Urinary bladder (tissue), 3 donors: ENCODE measurements at regions not wholly inside any gene's neighbourhood (a gene's known extent, or its start where the extent isn't known, plus 50 kb on each side); places are given as distances from the start of the nearest gene placed in this dataset.

Source experiments
- DNase-seq: peaks from one replicate; pipeline ENCODE4 v3.0.0-alpha.2; 2015; ENCODE audit errors: extremely low spot score
- H3K27ac ChIP-seq: one replicate; pipeline ENCODE4 v1.5.1; 2013; ENCODE audit warnings: low read depth, mild to moderate bottlenecking, moderate library complexity
- H3K36me3 ChIP-seq: one replicate; pipeline ENCODE4 v1.6.1; 2013; ENCODE audit warnings: mild to moderate bottlenecking, moderate library complexity; ENCODE audit not compliant: insufficient read depth
- H3K4me1 ChIP-seq: one replicate; pipeline ENCODE4 v1.6.1; 2013; ENCODE audit warnings: mild to moderate bottlenecking, moderate library complexity; ENCODE audit not compliant: insufficient read depth
- H3K4me3 ChIP-seq: one replicate; pipeline ENCODE4 v1.5.1; 2013; ENCODE audit warnings: low read depth, low read length
- WGBS: extraction: QIAGEN DNeasy Blood & Tissue Kit; methylation state at CpG from one replicate; pipeline ENCODE4 v1.1.7; 2013; 5-methylcytosine and 5-hydroxymethylcytosine counted together
- donor health status: healthy with polysubstance abuse.
- donor health status: healthy.

DNA sequence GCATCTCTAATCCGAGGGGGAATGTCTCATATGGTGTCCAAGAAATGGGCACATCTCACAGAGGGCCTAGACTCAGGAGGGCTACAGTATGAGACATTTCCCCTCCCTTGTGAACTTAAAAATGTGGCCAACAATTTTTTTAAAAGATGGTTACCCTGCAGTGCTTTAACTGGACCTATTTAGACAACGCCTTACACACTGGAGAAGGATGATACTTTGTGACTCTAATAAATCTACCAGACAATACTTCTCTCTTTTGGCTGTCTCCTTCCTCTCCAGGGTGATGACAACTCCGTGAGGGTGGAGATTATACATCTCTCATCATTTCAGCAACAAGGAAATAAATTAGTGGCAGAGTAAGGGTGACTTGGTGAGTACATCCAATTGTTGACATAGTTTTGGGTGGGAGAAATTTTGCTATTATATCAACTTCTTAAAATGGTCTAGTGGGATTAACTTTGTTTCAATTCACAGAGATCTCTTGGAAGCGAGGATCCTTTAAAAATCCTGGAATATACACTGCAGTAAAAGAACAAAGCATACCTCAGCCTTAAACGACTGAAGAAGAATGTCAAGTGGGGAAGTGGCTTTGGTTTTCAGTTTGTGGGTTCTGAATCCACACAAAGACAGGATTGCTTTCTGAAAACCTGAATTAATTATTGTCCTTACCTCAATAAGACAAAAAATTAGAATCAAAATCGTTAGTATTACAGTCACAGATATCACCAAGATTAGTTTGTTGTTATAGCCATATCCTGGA lies 89.8 kb downstream of the KPNA2 start:
- 34% methylated on average over 6 of the region's 6 CpGs for WGBS
- no peak for DNase-seq
- H3K36me3 ChIP-seq = no peaks in the 10 kb centered on the region
- no peak overlapping the region for H3K27ac ChIP-seq
- H3K4me3 ChIP-seq = no peak overlapping the region
- no peaks in the 10 kb centered on the region for H3K4me1 ChIP-seq

DNA sequence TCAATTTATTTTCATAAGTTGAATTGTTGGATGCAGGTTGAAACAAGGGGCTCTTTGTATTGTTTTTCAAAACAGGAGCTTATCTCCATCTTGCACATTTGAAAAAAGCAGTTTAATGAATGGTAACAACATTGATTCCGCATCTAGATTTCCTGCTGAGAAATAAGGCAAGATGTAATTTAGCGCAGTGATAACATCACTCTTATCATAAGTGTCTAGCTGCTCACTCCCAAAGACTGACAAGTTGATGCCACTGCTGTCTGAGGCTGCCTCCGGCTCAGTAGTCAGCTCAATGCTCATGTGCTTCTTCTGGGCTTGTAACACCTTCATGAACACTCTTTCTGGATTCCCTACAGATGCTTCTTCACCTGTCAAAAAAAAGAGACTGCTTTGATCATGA lies 92.4 kb downstream of the KPNA2 start:
- H3K4me1 ChIP-seq = no peaks in the 10 kb centered on the region
- H3K4me3 ChIP-seq = no peak overlapping the region
- no peak for DNase-seq
- no peak overlapping the region for H3K27ac ChIP-seq
- H3K36me3 ChIP-seq = no peaks in the 10 kb centered on the region
- WGBS = 94% methylated on average over 3 of the region's 3 CpGs

DNA sequence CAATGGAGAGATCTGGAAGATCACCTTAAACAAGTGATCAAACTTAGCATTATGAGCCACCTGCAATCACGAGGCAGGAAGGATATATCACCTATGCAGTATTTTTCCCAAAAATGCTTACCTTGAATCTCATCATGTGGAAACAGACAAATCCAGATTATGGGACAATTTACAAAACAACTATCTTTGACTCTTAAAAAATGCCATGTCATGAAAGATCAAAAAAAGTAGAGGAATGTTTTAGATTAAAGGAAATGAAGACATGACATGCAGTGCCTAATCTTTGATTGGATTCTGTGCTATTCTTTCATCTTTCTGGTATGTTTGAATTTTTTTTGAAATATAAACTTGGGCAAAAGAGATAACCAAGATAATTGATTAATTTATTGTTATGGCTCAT lies 95.9 kb downstream of the KPNA2 start:
- 96% methylated on average over 1 of the region's 1 CpG for WGBS
- H3K27ac ChIP-seq = no peak overlapping the region
- H3K4me1 ChIP-seq = no peaks in the 10 kb centered on the region
- no peak overlapping the region for H3K4me3 ChIP-seq
- H3K36me3 ChIP-seq = no peaks in the 10 kb centered on the region
- DNase-seq = no peak

DNA sequence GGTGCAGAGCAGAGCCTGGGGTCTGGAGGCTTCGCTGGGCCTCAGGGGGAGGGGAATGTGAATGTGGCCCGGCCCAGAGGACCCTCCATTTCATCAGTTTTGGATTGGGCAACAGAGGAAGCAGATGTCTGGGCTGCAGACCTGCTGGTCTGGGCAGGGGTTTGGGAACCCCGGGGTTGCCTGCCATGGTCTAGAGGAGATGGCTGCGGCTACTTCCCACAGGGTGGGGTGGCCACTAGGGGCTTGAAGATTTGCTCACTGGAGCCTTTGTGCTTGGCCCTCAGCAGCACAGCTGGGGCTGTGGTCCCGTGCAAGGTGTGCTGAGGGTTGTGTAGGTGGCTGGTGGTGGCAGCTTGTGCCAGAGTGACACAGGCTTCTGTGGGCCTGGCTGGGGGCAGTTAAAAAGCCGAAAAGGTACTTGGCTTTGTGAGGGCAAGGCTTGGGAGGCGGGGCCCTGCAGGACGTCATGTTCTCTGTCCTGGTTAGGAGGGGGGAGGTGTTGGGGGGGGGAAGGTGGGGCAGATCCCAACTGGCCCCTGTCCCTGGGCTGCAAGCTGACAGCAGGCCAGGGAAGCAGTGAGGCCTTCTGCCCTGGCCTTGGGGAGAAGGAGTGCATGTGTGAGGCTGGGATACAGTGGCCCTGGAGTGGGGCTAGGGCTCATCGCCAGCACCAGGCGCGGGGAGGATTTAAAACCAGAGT lies 98.0 kb downstream of the KPNA2 start:
- DNase-seq = no peak
- no peaks in the 10 kb centered on the region for H3K4me1 ChIP-seq
- WGBS = 77% methylated on average over 11 of the region's 11 CpGs
- H3K36me3 ChIP-seq = no peaks in the 10 kb centered on the region
- H3K4me3 ChIP-seq = no peak overlapping the region
- no peak overlapping the region for H3K27ac ChIP-seq

DNA sequence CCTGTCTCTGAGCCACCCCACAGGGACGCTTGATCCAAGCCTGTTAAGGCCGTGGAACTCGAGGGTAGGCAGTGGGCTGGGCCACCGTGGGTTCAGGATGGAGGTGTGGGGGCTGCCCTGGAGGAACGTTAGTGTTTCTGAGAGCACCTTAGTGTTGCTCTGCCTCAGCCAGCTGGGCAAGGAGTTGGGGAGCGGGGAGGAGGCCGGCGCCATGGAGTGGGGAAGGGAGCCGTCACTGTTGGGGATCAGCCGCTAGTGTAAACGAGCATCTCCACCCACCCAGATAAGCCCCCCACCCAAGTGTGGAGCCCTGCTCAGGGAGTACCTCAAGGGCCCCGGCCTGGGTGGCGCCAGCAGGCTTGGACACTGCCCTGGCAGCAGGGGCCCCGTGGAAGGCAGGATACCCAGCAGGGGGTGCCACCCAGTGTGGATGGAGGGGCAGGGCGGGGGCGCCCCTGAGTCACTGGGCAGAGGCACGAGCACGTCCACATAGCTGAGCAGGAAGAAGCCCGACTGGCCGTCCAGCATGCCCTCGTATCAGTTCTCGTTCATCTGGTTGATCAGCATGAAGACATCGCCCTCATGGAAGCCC lies 98.6 kb downstream of the KPNA2 start:
- DNase-seq = no peak
- 89% methylated on average over 23 of the region's 23 CpGs for WGBS
- no peaks in the 10 kb centered on the region for H3K4me1 ChIP-seq
- H3K36me3 ChIP-seq = no peaks in the 10 kb centered on the region
- no peak overlapping the region for H3K4me3 ChIP-seq
- no peak overlapping the region for H3K27ac ChIP-seq

DNA sequence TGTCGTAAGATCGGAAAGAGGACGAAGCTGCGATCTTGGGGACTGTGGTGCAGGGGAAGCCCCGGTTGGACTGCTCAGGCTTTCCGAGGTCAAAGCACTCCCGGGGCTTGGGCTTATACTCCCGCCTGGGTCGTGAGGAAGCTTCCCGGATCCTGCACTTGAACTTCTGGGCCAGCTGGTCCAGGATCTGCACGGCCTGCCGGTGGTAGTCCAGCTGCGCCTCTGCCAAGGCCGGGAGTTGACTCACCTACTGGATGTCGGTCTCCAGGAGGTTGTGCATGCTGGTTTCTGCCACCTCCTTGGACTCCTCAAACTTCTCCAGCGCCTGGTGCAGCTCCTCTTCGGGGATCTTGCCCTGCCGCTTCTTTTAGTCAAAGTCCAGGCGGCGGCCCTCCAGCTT lies 99.2 kb downstream of the KPNA2 start:
- Histone ChIP-seq H3K36me3 (no peaks in the 10 kb centered on the region), H3K4me3 (no peak overlapping the region), H3K27ac (no peak overlapping the region), H3K4me1 (no peaks in the 10 kb centered on the region)
- 96% methylated on average over 20 of the region's 20 CpGs for WGBS
- no peak for DNase-seq

DNA sequence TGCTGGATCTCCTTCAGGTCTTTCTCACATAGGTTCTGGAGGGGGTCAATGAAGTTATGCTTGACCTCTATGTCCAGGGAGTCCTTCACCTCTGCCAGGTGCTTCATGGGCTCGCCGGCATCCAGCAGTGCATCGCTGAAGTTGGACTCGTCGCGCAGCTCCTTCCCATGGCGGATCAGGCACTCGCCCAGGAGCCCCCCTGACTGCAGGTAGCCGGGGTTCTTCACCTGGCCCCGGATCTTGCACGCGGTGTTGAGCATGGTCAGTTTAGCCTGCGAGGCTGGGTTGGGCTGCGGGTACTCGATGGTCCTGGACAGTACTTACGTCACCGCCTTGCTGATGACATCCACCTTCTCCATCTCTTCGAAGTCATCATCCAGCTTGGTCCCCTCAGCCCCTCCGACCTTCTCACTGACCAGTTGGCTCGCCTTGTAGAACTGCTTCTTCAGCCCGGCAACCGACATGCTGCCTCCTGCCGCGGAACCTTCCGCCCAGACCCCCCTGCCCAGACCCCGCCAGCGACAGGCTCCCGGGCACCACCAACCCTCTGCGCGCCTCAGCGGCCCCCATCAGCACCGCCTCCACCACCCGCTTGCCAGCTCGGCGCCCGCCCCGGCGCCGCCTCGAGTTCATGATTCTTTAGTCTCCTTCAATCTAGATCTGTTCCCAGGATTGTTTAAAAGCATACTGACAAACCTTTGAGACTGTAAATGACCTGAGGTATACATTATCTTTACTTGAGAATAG lies 99.8 kb downstream of the KPNA2 start:
- whole genome bisulfite sequencing = 98% methylated on average over 40 of the region's 40 CpGs
- Histone ChIP-seq H3K36me3 (no peaks in the 10 kb centered on the region), H3K4me3 (no peak overlapping the region), H3K27ac (no peak overlapping the region), H3K4me1 (no peaks in the 10 kb centered on the region)
- no peak for DNase-seq

DNA sequence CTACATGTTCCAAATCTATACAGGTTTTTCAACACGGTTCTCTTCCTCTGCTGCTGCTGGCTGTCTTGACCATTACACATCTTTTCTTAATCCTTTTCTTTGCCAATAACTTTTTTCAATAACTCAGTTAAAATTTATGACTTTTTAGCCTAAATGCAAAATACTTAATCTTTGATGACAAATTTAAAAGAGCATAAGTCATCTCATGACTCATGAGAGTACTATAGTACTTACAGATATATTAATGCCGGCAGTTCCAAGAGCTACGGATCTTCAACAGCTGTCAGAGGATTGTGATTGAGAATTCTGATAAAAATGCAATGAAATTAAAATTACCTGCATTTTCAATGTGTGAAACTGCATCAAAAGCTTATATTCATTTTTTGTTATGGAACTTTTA lies 105.5 kb downstream of the KPNA2 start:
- 60% methylated on average over 3 of the region's 3 CpGs for WGBS
- Histone ChIP-seq H3K4me3 (no peak overlapping the region), H3K36me3 (no peaks in the 10 kb centered on the region), H3K4me1 (no peaks in the 10 kb centered on the region), H3K27ac (no peak overlapping the region)
- no peak for DNase-seq

DNA sequence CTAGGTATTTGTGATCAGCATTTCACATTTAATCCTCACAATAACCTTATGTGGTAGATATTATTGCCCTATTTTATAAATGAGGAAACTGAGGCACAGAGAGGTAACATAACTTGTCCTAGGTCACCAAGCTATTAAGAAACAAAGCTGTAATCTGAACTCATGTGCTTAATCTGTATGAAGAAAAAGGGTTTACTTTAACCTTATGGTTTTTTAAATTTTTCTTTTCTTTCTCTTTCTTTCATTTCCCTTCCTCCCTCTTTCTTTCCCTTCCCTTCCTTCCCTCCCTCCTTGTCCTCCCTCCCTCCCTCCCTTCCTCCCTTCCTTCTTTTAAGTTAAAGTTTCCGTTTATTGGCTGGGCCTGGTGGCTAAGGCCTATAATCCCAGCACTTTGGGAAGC lies 105.2 kb upstream of the AMZ2 start:
- Histone ChIP-seq H3K4me1 (no peaks in the 10 kb centered on the region), H3K36me3 (no peaks in the 10 kb centered on the region), H3K27ac (no peak overlapping the region), H3K4me3 (no peak overlapping the region)
- no peak for DNase-seq
- 74% methylated on average over 1 of the region's 1 CpG for WGBS

DNA sequence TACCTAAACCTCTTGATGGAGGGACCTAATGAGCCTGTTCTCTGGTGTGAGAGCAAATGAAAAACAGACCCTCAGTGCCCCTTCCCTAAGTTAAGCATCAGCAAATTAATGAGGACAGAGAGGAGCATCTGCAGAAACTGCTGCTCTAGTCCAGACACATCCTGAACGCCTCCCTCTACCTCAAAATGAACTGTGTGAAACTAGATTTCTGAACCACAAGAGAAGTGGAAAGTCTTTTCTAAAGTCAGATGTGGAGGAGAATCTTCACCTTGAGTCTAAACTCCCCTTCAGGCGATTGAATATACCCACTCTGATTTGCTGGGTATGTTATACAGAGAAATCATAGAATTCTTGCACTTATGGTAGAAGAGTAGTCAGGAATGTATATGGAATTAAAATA lies 104.4 kb upstream of the AMZ2 start:
- no peaks in the 10 kb centered on the region for H3K36me3 ChIP-seq
- DNase-seq = no peak
- no peak overlapping the region for H3K27ac ChIP-seq
- H3K4me1 ChIP-seq = no peaks in the 10 kb centered on the region
- H3K4me3 ChIP-seq = no peak overlapping the region
- WGBS = 90% methylated on average over 2 of the region's 2 CpGs

DNA sequence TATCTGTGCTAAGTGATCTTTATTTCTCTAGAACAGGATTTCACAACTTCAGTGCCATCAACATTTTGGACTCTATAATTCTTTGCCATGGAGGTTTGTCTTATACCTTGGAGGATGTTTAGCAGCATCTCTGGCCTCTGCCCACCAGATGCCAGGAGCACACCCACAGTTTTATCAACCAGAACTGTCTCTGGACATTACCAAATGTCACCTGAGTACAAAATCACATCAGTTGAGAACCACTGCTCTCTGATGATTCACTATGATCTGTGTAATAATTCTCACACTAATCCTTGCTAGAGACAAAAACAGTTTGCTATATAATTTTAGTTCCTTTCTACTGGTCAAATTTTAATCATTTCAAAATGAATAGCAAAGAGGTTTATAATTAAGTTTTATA lies 102.8 kb upstream of the AMZ2 start:
- no peak overlapping the region for H3K4me3 ChIP-seq
- H3K27ac ChIP-seq = no peak overlapping the region
- H3K36me3 ChIP-seq = no peaks in the 10 kb centered on the region
- DNase-seq = no peak
- H3K4me1 ChIP-seq = no peaks in the 10 kb centered on the region

DNA sequence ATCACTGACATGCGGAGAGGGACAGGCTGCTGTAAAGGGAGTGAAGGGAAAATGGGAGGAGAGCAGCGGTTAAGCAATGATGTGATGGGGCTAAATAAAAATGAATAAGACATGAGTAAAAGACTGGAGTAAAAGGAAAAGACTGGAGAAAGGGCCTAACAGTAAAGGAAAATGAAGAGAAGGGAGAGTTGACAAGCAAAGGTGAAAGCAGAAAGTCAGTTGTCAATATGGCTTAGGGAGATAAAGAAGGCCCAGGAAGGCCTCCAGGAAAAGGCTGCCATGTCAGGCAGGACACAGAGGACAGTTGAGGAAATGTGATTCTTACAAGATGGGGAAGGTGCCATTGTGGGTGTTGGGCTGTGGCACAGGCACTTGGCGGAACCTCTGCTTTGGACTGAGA lies 98.9 kb upstream of the AMZ2 start:
- WGBS = 96% methylated on average over 3 of the region's 3 CpGs
- no peaks in the 10 kb centered on the region for H3K4me1 ChIP-seq
- no peak overlapping the region for H3K4me3 ChIP-seq
- DNase-seq = no peak
- H3K27ac ChIP-seq = no peak overlapping the region
- no peaks in the 10 kb centered on the region for H3K36me3 ChIP-seq

DNA sequence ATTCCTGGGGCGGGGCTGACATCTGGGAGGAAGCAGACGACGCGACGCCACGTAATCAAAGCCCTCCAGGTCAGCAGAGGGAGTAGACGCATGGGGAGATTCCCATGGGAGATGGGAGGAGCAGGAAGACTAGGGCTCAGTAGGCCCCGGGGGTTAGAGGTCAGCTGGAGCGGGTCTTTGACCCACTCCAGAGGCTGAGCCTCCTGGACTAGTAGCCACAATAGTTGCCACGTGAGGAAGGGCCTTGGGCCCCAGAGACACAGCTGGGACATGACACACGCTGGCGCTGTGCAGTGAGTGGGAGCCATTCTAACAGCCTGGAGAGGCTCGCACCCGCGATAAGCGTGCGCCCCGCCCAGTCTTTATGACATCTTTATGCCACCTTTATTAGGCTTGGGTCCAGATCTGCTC lies 95.7 kb upstream of the AMZ2 start:
- Histone ChIP-seq H3K4me1 (no peaks in the 10 kb centered on the region), H3K4me3 (no peak overlapping the region), H3K36me3 (no peaks in the 10 kb centered on the region), H3K27ac (no peak overlapping the region)
- no peak for DNase-seq
- WGBS = 89% methylated on average over 18 of the region's 18 CpGs

DNA sequence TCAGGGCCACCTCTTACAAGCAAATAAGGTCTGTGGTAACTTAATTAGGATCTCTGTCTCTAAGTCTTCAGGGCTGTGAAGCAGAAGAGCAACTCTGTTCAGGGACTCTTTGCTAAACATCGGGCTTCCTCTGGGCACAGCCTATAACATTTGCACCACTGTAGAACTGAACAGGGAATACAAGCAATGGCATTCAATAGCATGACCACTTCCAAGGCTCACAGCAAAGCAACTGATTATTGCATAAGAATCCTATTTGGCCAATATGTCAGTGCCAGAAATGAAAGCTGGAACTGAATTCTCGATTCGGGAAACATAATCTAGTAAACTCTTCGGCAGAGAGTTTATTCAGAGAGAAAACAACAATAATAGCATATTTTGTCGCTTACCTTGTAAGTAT lies 92.2 kb upstream of the AMZ2 start:
- H3K4me1 ChIP-seq = no peaks in the 10 kb centered on the region
- WGBS = 84% methylated on average over 5 of the region's 5 CpGs
- DNase-seq = no peak
- H3K27ac ChIP-seq = no peak overlapping the region
- H3K36me3 ChIP-seq = no peaks in the 10 kb centered on the region
- no peak overlapping the region for H3K4me3 ChIP-seq
